ENCODE measurements at regions not wholly inside any gene's neighbourhood (a gene's known extent, or its start where the extent isn't known, plus 50 kb on each side); places are given as distances from the start of the nearest gene placed in this dataset.

DNA sequence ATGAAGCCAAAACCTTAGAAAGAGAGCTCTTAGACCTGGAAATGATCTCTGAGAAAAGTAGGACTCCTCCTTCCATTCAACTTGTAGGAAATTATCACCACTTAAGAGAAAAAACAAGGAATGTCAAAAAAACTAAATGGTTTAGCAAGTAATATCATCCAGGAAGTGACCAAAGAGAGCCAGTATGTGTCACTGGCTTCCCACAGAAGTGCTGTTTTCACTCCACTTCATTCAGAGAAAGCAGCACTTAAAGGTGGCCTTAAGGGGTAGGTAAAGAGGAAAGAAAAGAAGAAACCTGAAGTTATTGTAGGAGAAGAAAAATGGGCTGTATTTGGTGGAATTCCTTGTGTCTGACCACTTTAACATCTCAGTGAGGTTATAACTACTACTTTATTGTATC lies 414.4 kb upstream of the ETAA1 start:
- FAIRE-seq: no peak

DNA sequence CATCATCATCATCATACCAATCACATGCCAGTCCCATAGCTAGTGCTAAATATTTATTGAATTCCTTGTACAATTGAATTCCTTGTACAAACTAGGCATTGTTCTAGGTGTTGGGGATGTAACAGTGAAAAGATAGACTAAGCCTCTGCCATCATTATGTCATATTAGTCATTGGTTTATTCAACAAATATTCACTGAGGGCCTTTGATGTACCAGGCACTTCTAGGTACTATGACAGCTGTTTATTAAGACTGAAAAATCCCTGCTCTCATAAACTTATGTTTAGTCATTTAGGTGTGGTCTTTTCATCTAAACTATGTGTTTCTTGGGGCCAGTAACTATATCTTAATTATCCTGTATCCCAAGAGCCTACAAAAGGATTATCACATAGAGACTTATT lies 412.3 kb upstream of the ETAA1 start:
- no peak for FAIRE-seq

DNA sequence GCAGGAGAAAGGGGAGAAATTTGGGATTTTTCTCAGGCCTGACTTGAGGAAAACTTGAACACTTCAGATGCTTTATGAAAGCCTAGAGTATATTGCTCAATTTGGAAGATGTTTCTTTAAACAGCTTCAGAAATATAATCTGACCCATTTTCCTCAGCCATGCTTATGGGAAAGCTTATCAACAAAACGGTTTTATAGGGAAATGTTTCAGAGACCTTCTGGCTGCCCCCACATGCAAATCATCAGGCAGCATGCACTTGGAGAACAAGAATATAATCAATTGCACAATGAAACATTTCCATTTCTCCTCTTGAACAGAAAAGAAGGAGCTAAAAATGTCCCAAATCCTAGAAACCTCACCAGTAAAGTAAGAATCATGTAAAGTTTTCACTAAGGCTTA lies 411.2 kb upstream of the ETAA1 start:
- no peak for FAIRE-seq

DNA sequence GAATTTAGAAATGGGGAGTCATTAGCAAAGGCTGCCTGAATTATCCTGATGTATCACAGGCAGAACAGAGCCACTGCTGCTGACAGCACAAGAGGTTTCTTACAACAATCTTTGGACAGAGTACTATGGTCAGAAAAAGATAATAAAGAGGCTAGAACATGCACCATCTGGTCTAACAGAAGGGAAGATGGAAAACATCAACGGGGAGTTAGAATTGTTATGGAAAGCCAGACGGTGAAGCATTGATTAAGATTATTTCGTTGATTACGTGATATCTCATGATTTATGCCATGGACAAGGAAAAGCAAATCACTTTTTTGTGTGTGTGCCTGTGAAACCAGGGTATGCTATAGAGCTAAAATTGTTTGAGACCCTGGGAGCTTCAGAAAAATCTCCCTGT lies 409.4 kb upstream of the ETAA1 start:
- FAIRE-seq: no peak

DNA sequence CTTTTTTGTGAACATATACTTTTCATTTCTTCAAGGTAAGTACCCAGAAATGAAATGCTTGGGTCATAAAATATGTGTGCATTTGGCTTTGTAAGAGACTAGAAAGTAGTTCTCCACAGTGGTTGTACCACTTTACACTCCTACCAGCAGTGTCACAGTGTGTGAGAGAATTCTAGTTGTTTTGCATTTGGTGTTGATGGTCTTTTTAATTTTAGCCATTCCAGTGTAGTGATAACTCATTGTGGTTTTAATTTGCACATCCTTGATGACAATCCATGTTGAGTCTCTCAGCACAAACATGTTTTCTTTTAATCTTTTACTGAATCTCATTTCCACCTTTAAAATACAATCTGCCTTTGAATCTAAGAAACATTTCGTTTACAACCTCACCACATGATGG lies 402.5 kb upstream of the ETAA1 start:
- FAIRE-seq: no peak

DNA sequence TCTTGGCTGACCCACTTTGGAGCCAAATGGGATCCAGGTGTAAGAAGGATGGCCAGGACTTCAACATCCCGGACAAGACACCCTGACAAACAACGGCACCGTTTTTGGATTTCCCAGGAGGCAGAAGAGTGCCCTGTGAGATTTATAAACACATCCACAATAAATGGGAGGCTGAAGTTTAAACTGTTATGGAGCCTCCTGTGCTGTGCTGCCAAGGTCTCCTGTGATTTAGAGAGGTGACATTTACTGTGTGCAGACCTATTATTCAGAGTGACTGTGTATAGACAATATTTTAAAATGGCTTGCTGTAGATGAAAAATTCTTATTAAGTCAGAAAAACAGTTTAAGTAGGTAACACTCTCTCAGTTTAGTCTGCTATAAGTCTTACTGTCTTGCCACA lies 401.5 kb upstream of the ETAA1 start:
- FAIRE-seq: no peak

DNA sequence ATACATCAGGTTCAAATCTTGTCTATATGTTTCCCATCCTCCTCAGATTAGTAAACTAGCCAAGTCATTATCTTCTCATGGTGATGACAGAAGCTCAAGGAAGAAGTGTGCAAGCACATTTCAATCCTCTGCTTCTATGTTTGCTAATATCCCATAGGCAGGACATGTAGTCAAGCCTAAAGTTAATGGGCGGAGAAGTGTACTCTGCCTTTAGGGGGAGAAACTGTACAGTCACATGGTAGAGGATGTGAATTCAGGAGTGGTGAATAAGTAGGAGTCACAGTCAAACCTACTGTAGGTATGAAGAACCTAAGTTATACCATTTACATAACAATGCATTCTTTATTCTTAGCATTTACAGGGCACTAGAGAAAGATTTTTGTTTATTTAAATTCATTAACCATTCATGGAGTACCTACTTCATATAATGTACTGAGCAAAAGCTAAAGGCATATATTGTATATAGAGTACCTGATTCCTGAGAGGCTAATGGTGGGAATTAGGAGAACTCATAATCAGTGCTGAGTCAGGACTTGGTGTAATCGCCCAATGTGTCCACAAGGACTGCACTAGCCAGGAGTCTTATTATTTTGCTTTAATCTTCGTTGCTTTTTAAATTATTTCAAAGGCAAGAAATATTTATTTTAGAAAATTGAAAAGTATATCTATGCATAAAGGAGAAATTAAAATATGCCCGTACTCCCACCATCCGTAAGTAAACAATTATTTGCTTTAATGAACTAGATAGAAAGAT lies 394.3 kb upstream of the ETAA1 start:
- no peak for FAIRE-seq

DNA sequence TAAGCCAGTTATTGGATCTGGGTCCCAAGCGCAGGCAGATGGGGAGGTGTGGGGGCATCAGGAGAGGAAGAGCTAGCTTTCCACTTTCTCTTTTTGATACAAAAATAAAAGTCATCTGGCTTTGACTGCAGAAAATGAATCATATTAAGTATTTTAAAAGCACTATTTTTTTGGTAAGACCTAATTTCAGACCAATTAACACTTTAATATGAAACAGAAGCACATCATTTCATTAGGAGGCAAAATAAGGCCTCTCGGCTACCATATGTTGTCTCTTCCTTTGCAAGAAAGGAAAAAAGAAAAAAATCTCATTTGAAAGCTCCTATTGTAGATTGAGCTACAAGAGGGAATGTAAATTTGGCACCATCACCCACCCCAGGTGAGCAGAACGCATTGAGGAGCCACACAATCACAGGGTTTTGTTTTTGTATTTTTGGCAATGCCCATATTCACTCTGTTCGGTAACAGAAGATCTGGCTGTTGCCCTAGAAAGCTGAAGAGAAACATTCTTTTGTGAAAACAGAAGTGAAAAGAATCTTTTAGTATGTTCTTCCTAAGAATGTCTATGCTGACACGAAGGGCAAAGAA lies 390.7 kb upstream of the ETAA1 start:
- FAIRE-seq: no peak

DNA sequence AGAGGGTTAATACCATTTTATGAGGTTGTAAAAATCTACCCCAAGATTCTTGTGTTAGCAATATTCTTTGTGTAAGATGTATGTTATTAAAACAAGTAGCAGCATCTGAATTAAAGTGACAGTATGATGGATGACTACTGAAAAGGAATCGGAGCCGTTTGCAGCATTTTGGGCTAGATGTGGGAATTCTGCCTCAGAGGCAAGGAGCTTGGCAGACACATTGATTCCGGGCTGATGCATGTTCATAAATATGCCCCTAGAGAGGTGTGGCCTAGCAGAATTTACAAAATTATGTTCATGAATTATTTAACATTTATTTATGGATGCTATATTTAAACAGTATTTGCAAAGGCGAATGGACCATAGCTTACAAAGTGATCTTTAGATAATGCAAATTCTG lies 389.0 kb upstream of the ETAA1 start:
- no peak for FAIRE-seq

DNA sequence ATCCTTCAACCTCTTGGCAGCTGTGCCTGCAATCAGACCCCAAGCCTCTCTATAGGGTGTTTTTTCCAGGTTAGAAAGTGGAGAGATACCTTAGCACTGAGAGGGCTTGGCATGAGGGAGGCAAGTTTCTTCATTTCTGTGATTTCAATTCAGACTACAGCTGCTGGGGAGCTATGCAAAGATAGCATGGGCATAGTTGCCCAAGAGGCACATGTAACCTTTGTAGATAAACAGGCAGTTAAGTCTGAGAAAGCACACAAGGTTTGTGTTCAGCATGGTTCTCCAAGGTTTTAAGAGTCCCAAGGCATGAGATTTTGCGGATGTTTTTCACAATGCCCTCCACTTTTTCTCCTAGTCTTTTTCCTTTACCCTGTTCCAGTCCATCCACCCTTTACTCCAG lies 385.0 kb upstream of the ETAA1 start:
- FAIRE-seq: no peak

DNA sequence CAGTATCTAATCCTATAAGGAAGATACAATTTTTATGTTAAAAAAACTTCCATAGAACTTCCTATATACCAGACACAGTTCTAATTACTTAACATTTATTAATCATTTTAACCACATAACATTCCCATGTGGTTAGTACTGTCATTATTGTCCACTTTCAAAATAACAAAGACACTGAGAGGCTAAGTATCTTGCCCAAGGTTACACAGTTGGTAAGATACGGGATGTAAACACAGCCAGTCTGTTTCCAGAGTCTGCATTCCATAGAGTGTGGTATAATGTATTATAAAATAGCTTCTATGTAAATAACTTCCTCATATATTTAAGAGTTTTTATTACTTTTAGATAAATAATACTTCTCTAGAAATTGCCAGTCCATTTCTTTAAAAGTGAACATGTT lies 383.3 kb upstream of the ETAA1 start:
- FAIRE-seq: no peak

DNA sequence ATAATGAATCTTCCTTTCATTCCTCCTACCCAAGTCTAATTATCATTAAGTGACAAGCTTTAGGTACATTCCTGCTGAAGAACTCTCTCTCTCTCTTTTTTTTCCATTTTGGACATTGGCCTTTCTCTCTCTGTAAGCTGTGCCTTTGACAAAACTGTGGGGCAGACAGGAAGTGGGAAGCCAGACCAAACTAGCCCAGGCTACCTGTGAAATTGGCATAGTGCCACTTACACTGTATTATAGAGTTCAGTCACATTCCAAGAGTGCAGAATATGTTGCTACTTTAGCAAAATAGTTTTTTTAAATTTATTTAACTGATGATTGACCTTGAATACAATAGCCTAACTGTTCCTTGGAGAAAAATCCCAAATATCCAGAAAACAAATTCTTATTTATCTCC lies 381.5 kb upstream of the ETAA1 start:
- FAIRE-seq: no peak

DNA sequence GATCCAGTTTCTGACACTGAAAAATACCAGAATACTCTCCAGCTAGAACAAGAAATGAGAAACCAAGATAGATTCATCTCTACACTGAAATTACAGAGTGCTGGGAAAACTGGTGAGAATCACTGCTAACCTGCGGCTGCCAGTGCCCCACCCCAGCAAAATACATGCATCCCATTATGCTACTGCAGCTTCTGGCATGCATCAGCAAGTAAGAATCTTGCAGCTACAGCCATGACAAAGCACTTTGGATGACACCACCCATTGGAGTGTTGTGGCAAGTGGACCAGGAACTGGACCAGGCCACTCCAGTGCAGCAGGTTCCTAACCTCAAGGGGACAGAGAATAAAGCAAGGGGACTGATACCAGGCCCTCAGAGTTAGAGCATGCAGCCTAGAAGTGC lies 378.8 kb upstream of the ETAA1 start:
- no peak for FAIRE-seq

DNA sequence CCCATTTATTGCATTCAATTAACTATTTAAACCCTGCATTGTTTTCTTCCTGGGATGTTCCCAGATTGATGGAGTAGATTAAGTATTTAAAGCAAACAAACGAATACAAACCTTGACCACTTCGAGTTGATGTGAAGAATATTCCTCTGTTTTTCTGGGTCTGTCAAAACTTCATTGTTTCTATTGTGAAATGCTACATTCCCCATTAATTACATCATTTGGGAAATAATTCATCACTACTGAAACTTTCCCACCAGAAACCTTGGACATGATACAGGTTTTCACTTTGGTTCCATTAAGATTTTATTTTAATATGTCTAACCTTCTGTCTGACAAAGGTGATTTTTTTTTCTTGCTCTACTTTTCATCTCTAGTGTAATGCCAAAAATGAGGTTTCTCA lies 365.1 kb upstream of the ETAA1 start:
- no peak for FAIRE-seq

DNA sequence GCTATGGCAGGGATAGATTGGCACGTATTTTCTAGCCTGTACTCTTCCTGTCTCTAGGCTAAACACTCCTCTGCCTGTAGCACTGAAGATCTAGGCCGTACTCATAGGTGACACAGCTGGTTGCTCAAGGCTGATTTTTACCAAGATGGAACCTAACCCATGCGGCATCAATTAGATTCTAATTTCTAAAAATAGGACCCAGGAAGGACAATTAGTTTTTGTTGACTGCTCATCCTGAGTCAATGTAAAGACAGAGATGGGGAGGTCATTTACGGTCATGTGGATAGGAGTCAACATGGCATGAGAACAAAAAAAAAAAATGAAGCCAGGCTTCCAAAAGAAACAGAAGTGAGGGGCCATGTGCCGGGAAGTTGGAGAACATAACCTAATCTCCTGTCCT lies 360.7 kb upstream of the ETAA1 start:
- no peak for FAIRE-seq

DNA sequence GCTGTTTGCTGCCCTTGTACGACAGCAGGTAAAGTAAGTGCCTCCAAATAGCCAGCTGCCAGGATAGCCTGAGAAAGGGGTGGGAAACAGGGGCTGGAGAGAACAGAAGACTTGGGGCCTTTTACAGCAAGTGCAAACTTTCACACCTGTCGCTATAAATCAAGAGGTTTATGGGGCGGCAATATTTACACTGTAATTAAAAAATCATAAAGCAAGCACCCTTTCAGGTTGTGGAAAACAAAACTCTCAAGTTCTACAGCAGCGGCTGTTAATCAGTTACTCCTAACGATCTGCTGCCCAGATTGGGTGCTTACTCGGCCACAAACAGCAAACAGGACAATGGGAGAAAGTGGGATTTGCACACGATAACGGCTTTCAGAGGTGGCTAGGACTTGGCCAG lies 359.5 kb upstream of the ETAA1 start:
- no peak for FAIRE-seq

DNA sequence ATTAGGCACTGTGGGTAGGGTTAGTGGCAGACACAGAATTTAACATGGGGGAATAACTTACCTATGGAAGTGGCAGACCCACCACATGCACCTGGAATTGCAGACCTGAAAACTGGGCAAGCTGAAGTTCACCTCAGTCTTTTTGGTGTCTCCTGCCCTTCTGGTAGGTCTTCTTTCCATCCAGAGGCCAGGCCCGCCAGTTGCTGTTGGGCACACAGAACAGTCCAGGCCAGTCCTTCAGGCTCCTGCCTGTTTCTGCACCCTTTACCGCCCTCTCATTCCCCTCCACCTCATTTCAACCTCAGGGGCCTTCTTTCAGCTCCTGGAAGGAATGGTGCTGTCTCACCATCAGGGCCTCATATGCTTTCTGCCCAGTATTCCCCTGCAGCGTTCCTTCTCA lies 358.9 kb upstream of the ETAA1 start:
- FAIRE-seq: no peak

DNA sequence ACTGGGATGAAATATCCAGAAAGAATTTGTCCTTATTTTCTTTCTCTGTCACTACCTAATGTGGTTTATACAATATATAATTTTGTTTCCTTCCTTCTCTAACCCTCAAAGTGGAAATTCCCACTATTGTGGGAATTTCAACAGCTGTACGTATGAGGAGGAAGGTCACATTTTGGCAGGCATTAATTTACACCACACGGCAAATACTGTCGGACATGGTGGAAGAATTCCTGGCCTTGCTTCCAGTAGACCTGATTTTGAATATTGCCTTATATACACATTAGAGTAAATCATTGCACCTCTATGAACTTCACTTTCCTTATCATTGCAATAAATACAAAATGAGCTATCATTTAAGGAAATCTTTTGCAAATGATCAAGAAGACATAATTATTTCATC lies 358.1 kb upstream of the ETAA1 start:
- no peak for FAIRE-seq

DNA sequence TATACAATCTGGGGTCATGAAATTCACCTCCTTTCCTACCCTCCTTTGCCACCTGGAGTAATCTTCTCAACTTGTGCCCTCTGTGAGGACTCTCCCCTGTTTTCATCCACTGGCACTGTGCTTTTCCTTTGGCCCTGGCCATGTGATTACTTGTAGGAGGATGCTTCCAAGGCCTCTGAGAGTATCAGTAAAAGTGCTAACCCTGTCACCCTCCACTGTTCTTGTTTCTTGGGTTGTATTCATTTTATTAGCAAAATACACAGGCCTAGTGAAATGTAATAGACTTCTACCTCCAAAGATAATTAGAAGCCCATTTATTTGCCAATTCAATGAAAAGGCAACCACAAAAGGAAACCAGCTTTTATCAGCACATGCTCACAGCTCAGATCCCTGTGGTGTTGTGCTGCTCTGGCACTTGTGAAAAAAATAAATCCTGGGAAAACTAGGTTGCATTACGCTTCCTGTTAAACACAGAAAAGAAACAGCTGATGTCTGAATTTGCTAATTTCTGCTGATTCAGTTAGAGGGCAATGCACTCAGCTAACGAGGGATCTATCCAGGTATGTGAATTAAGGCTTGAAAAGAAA lies 357.5 kb upstream of the ETAA1 start:
- no peak for FAIRE-seq

DNA sequence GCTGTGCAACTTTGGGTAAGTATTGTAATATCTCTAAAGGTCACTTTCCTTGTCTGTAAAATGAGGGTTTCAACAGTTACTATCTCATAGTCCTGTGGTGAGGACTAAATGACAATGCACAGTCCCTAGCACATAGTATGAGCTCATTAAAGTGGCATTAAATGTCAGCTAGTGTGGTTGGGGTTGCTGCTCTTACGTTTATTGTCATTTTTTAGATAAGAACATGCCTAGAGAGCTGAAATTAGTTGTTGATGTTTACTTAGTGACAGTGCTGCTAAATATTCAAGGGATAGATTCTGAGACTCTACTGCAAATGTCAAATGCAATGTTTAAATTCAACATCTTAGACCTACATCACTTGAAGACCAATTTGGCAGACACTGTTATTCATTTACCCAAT lies 356.1 kb upstream of the ETAA1 start:
- no peak for FAIRE-seq

DNA sequence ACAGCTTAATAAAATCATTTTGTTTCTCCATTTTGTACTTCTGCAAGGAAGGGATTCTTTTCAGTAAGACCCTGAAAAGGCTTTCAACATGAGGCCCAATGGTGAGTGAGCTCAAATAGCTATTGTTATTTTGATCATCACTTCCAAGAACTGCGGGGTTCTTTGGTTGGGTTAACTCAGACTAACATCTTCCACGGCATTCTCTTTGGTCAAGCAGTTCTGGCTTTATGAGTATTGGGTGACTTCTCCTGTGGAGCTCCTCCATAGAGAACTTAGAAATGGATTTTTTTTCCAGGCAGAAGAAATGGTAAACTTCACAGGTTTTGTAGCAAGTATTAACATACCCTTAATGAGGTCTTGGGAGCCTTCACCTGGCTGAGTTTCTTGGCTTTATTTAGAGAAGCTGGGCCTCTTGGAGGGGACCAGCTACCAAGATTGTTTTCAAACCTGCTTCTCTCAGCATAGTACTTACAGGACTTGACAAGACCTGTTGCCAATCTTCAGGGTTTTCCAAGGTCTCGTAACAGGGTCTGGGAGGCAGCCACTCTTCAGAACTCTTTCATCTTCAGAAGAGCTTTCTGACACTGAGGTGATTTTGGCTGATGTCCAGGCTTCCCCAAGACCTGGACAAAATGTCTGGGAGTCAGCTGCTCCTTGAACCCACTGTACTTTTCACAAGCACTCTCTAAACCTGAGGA lies 353.2 kb upstream of the ETAA1 start:
- FAIRE-seq: no peak

DNA sequence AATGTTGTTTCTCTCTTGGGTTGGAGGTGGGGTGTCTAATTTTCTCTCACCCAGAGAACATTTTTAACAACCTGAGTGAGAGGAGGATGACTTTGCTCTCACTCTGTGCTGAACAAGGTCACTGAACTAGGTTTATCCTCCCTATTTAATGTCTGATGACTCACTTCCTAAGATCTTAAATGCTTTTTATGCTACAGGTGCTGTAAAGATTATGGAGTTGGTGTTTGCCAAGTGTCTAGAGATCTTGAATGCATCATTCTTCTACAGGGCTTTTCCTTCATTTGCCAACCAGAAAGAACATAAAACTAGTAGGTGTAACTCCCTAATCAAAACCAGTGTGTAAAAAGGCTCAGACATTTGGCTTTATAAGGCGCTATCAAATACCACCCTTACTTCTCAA lies 350.5 kb upstream of the ETAA1 start:
- no peak for FAIRE-seq

DNA sequence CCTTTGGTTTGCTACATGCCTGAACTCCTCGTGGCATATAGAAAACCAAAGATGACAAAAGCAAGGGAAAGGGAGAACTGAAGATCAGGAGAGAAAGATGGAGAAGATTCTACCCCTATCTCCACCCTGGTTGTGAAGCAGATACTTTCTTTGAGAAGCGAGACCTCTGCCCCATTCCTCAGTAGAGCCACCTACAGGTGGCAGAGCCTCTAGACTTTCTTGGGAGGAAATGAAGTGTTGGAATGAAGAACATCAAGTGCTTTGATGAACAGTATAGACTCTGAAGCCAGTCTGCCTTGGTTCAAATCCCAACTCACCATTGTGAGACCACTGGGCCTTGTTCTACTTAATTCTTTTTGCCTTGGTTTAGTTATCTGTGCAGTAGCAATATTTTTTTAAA lies 348.8 kb upstream of the ETAA1 start:
- FAIRE-seq: no peak

DNA sequence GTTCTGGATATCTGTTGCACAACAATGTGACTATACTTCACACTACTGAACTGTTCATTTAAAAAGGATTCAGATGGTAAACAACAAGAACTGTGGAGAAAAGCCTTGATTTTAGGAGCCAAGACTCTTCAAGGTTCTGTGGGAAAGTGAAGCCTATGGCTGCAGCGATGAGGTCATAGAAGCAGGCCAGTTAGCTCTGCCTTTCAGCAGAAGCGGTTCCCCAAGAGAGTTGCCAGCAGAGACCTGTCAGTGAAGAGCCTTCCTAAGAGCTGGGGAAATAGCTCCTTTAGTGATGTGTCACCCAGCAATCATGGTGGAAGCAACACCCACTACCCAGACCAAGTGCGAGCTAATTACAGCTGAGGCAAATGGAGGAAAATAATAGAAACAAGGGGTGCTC lies 346.5 kb upstream of the ETAA1 start:
- FAIRE-seq: no peak

Data from A204.1 (cell line).